NCI-H146 treated with DMSO at 0.1 percent for 48 hours (cell line): ENCODE measurements at regions not wholly inside any gene's neighbourhood (a gene's known extent, or its start where the extent isn't known, plus 50 kb on each side); places are given as distances from the start of the nearest gene placed in this dataset.

Experiments used
- DNase-seq: peaks from one replicate; lab custom pipeline; 2025; ENCODE audit not compliant: unreplicated experiment; lab: John Stamatoyannopoulos, UW

GRCh38 chr2:120669971-120670370 lies 65.7 kb upstream of the GLI2 start:
- DNase-seq = no peak

DNA sequence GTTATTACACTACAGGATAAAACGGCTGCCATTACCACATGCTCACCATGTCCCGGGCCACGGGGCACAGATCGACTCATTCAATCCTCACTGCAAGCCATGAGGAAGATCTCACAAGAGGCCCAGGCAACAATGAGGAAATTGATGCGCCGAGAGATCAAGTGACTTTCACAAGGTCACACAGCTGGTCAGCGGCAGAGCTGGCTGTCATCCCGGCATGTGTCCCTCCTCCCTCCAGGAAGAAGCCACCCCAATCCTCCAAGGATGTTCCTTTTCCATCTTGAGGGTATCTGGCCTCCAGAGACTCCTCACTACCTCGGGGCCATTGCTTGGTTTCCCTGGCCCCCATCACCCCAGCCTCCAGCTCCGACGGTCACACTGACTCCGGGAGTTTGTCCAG lies 65.3 kb upstream of the GLI2 start:
- DNase-seq = no peak

GRCh38 chr2:120670771-120671480 lies 64.7 kb upstream of the GLI2 start:
- DNase-seq = no peak

DNA sequence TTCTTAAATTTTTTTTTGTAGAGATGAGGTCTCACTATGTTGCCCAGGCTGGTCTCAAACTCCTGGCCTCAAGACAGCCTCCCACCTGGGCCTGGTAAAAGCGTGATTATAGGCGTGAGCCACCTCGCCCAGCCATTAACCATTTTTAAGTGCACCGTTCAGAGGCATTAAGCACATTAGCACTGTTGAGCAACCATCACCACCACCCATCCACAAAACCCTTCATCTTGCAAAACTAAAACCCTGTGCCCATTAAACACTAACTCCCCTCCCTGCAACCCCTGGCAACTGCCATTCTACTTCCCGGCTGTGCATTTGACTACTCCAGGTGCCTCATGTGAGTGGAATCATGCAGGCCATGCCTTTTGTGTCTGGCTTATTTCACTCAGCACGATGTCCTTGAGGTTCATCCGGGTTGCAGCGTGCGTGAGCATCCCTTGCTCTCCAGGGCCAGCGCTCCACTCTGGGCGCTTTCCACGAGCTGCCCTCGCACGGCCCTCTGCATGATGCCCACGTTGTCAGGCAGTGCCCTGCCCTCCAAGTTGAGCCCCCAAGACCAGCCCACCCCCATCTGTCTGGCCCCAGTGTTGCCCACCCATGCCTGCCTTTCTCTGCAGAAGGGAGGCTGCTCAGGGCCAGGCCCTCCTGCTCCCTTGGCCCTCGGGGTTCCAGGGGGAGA lies 63.0 kb upstream of the GLI2 start:
- no peak for DNase-seq

- no peak for DNase-seq
These were observed 62.5 kb upstream of the GLI2 start for GRCh38 chr2:120673205-120673550.

DNA sequence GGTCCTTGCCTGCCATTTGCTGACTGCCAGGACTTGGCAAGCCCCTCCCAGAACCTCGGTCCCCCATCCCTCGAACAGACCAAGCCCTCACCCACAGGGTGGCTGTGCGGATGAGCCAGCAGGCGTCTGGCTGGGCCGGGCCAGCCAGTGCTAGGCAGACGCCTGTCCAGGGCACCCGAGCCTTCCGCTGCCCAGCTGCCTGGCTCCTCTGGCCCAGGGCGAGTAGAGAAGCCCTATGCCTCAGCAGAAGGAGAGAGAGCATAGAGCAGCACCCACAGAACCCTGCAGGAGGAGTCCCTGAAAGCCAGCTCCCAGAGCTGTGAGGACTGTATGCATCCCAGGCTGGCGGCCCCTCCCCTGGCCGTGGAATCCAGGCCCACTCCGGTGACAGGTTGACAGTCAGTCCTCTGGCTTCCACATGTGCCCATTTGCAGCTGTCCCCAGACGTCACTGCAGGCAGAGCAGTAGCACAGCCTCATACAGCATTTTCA lies 62.1 kb upstream of the GLI2 start:
- no peak for DNase-seq

GRCh38 chr2:120674246-120675170 lies 61.2 kb upstream of the GLI2 start:
- no peak for DNase-seq

GRCh38 chr2:120675460-120676130 lies 60.1 kb upstream of the GLI2 start:
- no peak for DNase-seq

- DNase-seq = no peak
These were observed 58.4 kb upstream of the GLI2 start for GRCh38 chr2:120677221-120677620.

DNA sequence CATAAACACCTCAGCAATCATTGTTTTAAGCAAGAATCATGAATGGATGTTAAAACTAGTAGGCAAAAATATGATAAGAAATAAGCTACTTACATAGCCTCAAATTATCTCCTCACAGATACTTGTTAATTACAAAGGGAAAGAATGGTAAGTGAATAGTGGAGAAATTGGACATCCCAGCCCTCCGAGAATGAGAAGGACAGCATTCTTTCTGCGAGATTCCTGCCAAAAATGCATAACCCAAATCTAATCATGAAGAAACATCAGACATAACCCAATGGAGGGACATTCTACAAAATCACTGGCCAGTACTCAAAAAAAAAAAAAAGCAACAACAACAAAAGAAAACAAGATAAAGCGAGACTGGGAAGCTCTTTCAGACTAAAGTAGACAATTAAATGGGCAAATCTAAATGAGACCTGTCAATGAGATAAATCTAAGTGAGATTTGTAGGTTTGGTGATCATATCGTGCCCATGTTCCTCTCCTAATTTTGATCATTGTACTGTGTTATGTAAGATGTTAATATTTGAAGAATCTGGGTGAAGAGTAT lies 57.9 kb upstream of the GLI2 start:
- no peak for DNase-seq

- DNase-seq = no peak
These were observed 57.4 kb upstream of the GLI2 start for GRCh38 chr2:120678251-120678650.

GRCh38 chr2:120678926-120679325 lies 56.7 kb upstream of the GLI2 start:
- no peak for DNase-seq

DNA sequence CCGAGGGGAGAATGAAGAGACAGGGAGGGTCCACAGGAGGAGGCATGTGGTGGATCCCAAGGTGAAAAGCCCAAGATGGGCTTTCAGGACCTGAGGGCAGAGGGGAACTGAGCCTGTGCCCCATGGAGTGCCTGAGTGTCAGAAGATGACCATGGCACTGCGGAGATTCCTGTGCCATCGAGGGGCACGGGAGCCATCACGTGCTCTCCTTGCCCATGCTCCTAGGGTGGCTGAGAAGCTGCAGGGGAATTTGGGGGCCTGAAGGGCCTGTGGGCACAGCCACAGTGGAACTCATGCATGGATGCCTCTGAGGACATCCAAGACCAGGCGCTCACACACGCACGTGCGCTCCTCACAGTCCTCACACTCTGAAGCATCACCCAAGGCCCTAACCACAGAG lies 56.1 kb upstream of the GLI2 start:
- DNase-seq = no peak

DNA sequence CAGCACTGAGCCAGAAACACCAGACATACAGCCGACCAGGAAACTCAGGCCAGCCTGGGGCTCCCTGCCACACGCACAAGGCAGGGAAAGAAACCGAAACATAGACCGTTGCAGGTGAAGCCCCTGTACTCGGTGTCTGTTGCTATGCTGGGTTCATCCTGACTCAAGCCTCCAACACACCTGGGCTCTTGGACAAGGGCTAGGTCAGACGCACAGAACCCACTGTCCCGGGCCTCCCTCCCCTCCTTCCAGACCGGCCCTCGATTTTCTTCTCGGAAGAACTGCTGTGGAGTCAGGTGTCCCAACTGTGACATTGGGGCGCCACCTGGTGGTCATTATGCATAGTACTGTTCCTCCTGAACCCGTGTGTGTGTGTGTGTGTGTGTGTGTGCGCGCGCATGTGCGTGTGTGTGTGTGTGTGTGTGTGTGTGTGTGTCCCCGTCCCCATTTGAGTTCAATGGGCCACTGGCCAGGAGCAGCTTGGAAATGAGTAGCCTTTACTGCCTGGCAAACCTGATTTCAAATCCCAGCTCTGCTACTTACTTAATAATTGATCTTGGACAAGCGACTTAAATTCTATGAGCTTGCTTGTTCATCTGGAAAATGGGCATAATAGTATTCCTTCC lies 55.4 kb upstream of the GLI2 start:
- DNase-seq = peak; percentile 23

- no peak for DNase-seq
These were observed 54.5 kb upstream of the GLI2 start for GRCh38 chr2:120681181-120681580.

- DNase-seq = no peak
These were observed 53.9 kb upstream of the GLI2 start for GRCh38 chr2:120681696-120682288.

DNA sequence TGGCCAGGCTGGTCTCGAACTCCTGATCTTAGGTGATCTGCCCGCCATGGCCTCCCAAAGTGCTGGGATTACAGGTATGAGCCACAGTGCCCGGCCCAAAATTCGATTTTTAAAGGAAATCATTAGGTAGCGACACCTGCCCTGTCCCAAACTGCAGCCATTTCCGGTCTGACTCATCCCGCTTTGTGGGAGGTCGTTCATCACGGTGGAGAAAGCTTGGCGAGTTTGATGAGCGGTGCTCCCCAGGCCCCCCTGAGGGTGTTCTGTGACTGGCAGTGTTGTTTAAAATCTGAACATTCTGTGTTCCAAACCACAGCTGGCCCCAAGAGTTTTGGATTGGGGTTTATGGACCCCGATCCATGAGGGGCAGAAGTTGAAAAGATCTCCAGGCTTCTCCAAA lies 53.0 kb upstream of the GLI2 start:
- DNase-seq = no peak

DNA sequence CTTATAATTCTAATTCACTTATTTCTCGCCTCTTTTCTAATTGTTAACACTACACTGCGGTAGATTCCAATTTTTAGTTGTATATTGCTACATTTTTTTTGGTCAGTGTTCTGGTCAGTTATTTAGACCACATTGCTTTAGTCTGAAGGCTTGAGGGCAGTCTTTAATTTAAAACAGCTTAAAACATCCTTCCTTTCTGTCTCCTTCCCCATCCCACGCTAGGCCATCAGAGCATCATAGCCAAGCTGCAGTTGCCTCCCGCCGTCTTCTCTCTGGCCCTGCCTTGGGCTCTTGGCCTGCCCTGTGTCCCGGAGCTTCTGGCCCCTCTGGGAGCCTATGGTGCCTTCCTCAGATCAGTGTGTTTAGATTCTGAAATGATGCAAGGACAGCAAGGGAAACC lies 52.6 kb upstream of the GLI2 start:
- DNase-seq = no peak

- no peak for DNase-seq
These were observed 52.0 kb upstream of the GLI2 start for GRCh38 chr2:120683701-120684100.
